ENCODE measurements at regions not wholly inside any gene's neighbourhood (a gene's known extent, or its start where the extent isn't known, plus 50 kb on each side); places are given as distances from the start of the nearest gene placed in this dataset.

- TF ChIP-seq ZNF114 (tag by site-specific recombination; IDR thresholded peaks at IDR 0.05), result no peak
- no peak for TF ChIP-seq ZSCAN30 (tag by site-specific recombination; IDR thresholded peaks at IDR 0.05)
- no peak for TF ChIP-seq CTCF (tag by site-specific recombination; IDR thresholded peaks at IDR 0.05)
- no peak for TF ChIP-seq SETDB1 (IDR thresholded peaks at IDR 0.05; ENCODE audit: insufficient read length, low read length)
- TF ChIP-seq SALL2 (tag by site-specific recombination; IDR thresholded peaks at IDR 0.05; ENCODE audit: borderline replicate concordance), result no peak
- no peak for TF ChIP-seq ZNF792 (tag by site-specific recombination; IDR thresholded peaks at IDR 0.05)
- TF ChIP-seq ZNF747 (tag by site-specific recombination; IDR thresholded peaks at IDR 0.05), result no peak
- no peak for TF ChIP-seq ZNF416 (tag by site-specific recombination; IDR thresholded peaks at IDR 0.05)
- TF ChIP-seq ZNF843 (tag by site-specific recombination; IDR thresholded peaks at IDR 0.05), result no peak
- no peak for TF ChIP-seq ZBTB26 (tag by site-specific recombination; optimal IDR thresholded peaks at IDR 0.05)
These were observed 86.3 kb upstream of the MKLN1 start for GRCh38 chr7:131241386-131241785.

All from HEK293 (cell line).